ENCODE measurements at regions not wholly inside any gene's neighbourhood (a gene's known extent, or its start where the extent isn't known, plus 50 kb on each side); places are given as distances from the start of the nearest gene placed in this dataset.

- no peaks in the 10 kb centered on the region for H3K36me3 ChIP-seq (ENCODE audit: low read depth)
- BruUV-seq (replicated peaks) = no TSS peak
- H3K9me2 ChIP-seq (ENCODE audit: insufficient read depth) = no peaks in the 10 kb centered on the region
- no peaks in the 10 kb centered on the region for H4K20me1 ChIP-seq (ENCODE audit: insufficient read depth)
- H3K79me2 ChIP-seq (ENCODE audit: low read depth) = no peaks in the 10 kb centered on the region
- H3K4me3 ChIP-seq = no peak overlapping the region
- POLR2A ChIA-PET (ENCODE audit: unreplicated experiment) = no interaction called here
- no peak overlapping the region for H3K27ac ChIP-seq
- H3K27me3 ChIP-seq (ENCODE audit: insufficient read depth, low read depth) = no peaks in the 10 kb centered on the region
- no peak overlapping the region for H3K4me2 ChIP-seq
- no peak for DNase-seq
- no peaks in the 10 kb centered on the region for H3F3A ChIP-seq (ENCODE audit: insufficient read depth, low read depth)
- no peaks in the 10 kb centered on the region for H3K9me3 ChIP-seq (ENCODE audit: insufficient read depth, low read depth)
- H3K4me1 ChIP-seq (replicated peaks; ENCODE audit: insufficient read depth) = peaks cover 20% of the 10 kb centered on the region; the same call in 1 of the 2 replicates
- TF ChIP-seq EZH2 (IDR thresholded peaks at IDR 0.05; ENCODE audit: low read depth) (no peak), CTCF (conservative IDR thresholded peaks at IDR 0.05) (no peak)
- H2AFZ ChIP-seq = no peak overlapping the region
- intact Hi-C loops (cut with micrococcal nuclease; ENCODE audit: unreplicated experiment) = no loop called here
- CTCF ChIA-PET = no interaction called here
These were observed 78.2 kb upstream of the BNC1 start for GRCh38 chr15:83362706-83363105.

GRCh38 chr15:83364501-83364900, 80.0 kb upstream of the BNC1 start:
- no peak overlapping the region for H2AFZ ChIP-seq
- BruUV-seq (replicated peaks) = no TSS peak
- no peaks in the 10 kb centered on the region for H4K20me1 ChIP-seq (ENCODE audit: insufficient read depth)
- CTCF ChIA-PET = no interaction called here
- no peak overlapping the region for H3K4me2 ChIP-seq
- H3F3A ChIP-seq (ENCODE audit: insufficient read depth, low read depth) = no peaks in the 10 kb centered on the region
- POLR2A ChIA-PET (ENCODE audit: unreplicated experiment) = no interaction called here
- H3K79me2 ChIP-seq (ENCODE audit: low read depth) = no peaks in the 10 kb centered on the region
- no peaks in the 10 kb centered on the region for H3K36me3 ChIP-seq (ENCODE audit: low read depth)
- no peak overlapping the region for H3K27ac ChIP-seq
- no peaks in the 10 kb centered on the region for H3K27me3 ChIP-seq (ENCODE audit: insufficient read depth, low read depth)
- DNase-seq = no peak
- intact Hi-C loops (cut with micrococcal nuclease; ENCODE audit: unreplicated experiment) = no loop called here
- no peak overlapping the region for H3K4me3 ChIP-seq
- no peaks in the 10 kb centered on the region for H3K9me3 ChIP-seq (ENCODE audit: insufficient read depth, low read depth)
- no peaks in the 10 kb centered on the region for H3K9me2 ChIP-seq (ENCODE audit: insufficient read depth)
- TF ChIP-seq EZH2 (IDR thresholded peaks at IDR 0.05; ENCODE audit: low read depth) (no peak), CTCF (conservative IDR thresholded peaks at IDR 0.05) (no peak)
- peaks cover 20% of the 10 kb centered on the region; the same call in 1 of the 2 replicates for H3K4me1 ChIP-seq (replicated peaks; ENCODE audit: insufficient read depth)

- Histone ChIP-seq H2AFZ (peak overlapping the region; percentile 69; the same call in 1 of the 2 replicates), H3K9me3 (ENCODE audit: insufficient read depth, low read depth) (no peaks in the 10 kb centered on the region), H3K4me1 (replicated peaks; ENCODE audit: insufficient read depth) (peaks cover 20% of the 10 kb centered on the region; the same call in 1 of the 2 replicates), H3F3A (ENCODE audit: insufficient read depth, low read depth) (no peaks in the 10 kb centered on the region), H3K36me3 (ENCODE audit: low read depth) (no peaks in the 10 kb centered on the region), H3K9me2 (ENCODE audit: insufficient read depth) (no peaks in the 10 kb centered on the region), H4K20me1 (ENCODE audit: insufficient read depth) (no peaks in the 10 kb centered on the region), H3K4me3 (peak overlapping the region; percentile 52), H3K27me3 (ENCODE audit: insufficient read depth, low read depth) (no peaks in the 10 kb centered on the region), H3K27ac (no peak overlapping the region), H3K79me2 (ENCODE audit: low read depth) (no peaks in the 10 kb centered on the region), H3K4me2 (peak overlapping the region; percentile 69)
- ChIA-PET CTCF (interaction anchor here (0.6 kb wide), 2 partner anchors 63 to 104 kb away, joined by 4 to 12 read pairs; no protein-coding TSS in a partner anchor), POLR2A (ENCODE audit: unreplicated experiment) (interaction anchor here (0.6 kb wide), 2 partner anchors 73 to 355 kb away, joined by 3 to 7 read pairs; no protein-coding TSS in a partner anchor)
- TF ChIP-seq EZH2 (IDR thresholded peaks at IDR 0.05; ENCODE audit: low read depth) (no peak), CTCF (conservative IDR thresholded peaks at IDR 0.05) (no peak)
- no TSS peak for BruUV-seq (replicated peaks)
- intact Hi-C loops (cut with micrococcal nuclease; ENCODE audit: unreplicated experiment) = no loop called here
- DNase-seq = peak in 1 of 2 experiments; percentile 21
These were observed 81.0 kb upstream of the BNC1 start for GRCh38 chr15:83365370-83365938.

All from PC-9 (cell line).